GM10266 (cell line): ENCODE measurements at regions not wholly inside any gene's neighbourhood (a gene's known extent, or its start where the extent isn't known, plus 50 kb on each side); places are given as distances from the start of the nearest gene placed in this dataset.
A peak's percentile ranks its signal among the peaks of the same experiment; 100 is the strongest.

Experiments used
- DNase-seq: peaks from one replicate; pipeline ENCODE4 v3.0.0; 2012; ENCODE audit errors: extremely low spot score
- CTCF ChIP-seq: IDR thresholded peaks from 2 replicates; pipeline ENCODE4 v1.5.1; 2012; ENCODE audit warnings: mild to moderate bottlenecking, low read depth; ENCODE audit not compliant: control insufficient read depth, insufficient read depth; ENCODE audit errors: missing control alignments

GRCh38 chr10:81101062-81101461 lies 563.4 kb downstream of the SH2D4B start:
- no peak for TF ChIP-seq CTCF
- no peak for DNase-seq

- no peak for TF ChIP-seq CTCF
- no peak for DNase-seq
These were observed 566.8 kb downstream of the SH2D4B start for GRCh38 chr10:81104494-81104893.

GRCh38 chr10:81108516-81109199 lies 571.0 kb downstream of the SH2D4B start:
- TF ChIP-seq CTCF = no peak
- DNase-seq = peak; percentile 39

GRCh38 chr10:81109200-81109752 lies 571.6 kb downstream of the SH2D4B start:
- TF ChIP-seq CTCF = no peak
- DNase-seq = no peak

- no peak for DNase-seq
- TF ChIP-seq CTCF = no peak
These were observed 578.5 kb downstream of the SH2D4B start for GRCh38 chr10:81116201-81116600.

GRCh38 chr10:81116990-81117389 lies 579.3 kb downstream of the SH2D4B start:
- DNase-seq = no peak
- no peak for TF ChIP-seq CTCF

GRCh38 chr10:81127931-81128330 lies 590.2 kb downstream of the SH2D4B start:
- no peak for DNase-seq
- TF ChIP-seq CTCF = no peak
